OCI-LY7 (cell line): ENCODE measurements at regions not wholly inside any gene's neighbourhood (a gene's known extent, or its start where the extent isn't known, plus 50 kb on each side); places are given as distances from the start of the nearest gene placed in this dataset.

Experiments
- EZH2phosphoT487 ChIP-seq: fragments of 200-600 bp; sonication (generic); IDR thresholded peaks from 2 replicates; pipeline ENCODE4 v1.6.1; 2018; ENCODE audit warnings: low read depth, borderline replicate concordance, mild to moderate bottlenecking, mixed run types, antibody characterized with exemption, low read length, moderate library complexity, mixed read lengths
- TF ChIP-seq, protein P1 (sequence below): fragments of 200-600 bp; sonication (generic); conservative IDR thresholded peaks from 2 replicates; pipeline ENCODE4 v1.5.1; 2014; ENCODE audit warnings: mild to moderate bottlenecking, antibody characterized with exemption, low read length, moderate library complexity, mixed read lengths

- TF ChIP-seq, protein P1, sequence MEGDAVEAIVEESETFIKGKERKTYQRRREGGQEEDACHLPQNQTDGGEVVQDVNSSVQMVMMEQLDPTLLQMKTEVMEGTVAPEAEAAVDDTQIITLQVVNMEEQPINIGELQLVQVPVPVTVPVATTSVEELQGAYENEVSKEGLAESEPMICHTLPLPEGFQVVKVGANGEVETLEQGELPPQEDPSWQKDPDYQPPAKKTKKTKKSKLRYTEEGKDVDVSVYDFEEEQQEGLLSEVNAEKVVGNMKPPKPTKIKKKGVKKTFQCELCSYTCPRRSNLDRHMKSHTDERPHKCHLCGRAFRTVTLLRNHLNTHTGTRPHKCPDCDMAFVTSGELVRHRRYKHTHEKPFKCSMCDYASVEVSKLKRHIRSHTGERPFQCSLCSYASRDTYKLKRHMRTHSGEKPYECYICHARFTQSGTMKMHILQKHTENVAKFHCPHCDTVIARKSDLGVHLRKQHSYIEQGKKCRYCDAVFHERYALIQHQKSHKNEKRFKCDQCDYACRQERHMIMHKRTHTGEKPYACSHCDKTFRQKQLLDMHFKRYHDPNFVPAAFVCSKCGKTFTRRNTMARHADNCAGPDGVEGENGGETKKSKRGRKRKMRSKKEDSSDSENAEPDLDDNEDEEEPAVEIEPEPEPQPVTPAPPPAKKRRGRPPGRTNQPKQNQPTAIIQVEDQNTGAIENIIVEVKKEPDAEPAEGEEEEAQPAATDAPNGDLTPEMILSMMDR: no peak
- TF ChIP-seq EZH2phosphoT487: no peak
Measured at GRCh38 chr7:109915670-109916069, 1175.3 kb upstream of the LRRN3 start.
